Activated effector memory CD4-positive, alpha-beta T cell treated with anti-CD3 and anti-CD28 coated beads, Interleukin-2, amount 50 U/mL, for 16 hours (primary cell): ENCODE measurements at regions not wholly inside any gene's neighbourhood (a gene's known extent, or its start where the extent isn't known, plus 50 kb on each side); places are given as distances from the start of the nearest gene placed in this dataset.

Source experiments
- DNase-seq: peaks from one replicate; pipeline ENCODE4 v3.0.0-alpha.2; 2020

GRCh38 chr5:124410539-124411488, 335.6 kb downstream of the ZNF608 start:
- no peak for DNase-seq

- no peak for DNase-seq
Measured at GRCh38 chr5:124408738-124409453, 337.5 kb downstream of the ZNF608 start.

GRCh38 chr5:124404796-124405195, 341.6 kb downstream of the ZNF608 start:
- DNase-seq = no peak

GRCh38 chr5:124403281-124403680, 343.2 kb downstream of the ZNF608 start:
- no peak for DNase-seq

- no peak for DNase-seq
Measured at GRCh38 chr5:124402144-124402581, 344.3 kb downstream of the ZNF608 start.

- DNase-seq = no peak
Measured at GRCh38 chr5:124401476-124402143, 344.8 kb downstream of the ZNF608 start.

- no peak for DNase-seq
Measured at GRCh38 chr5:124399426-124399961, 346.9 kb downstream of the ZNF608 start.

- no peak for DNase-seq
Measured at GRCh38 chr5:124398460-124398859, 348.0 kb downstream of the ZNF608 start.

GRCh38 chr5:124397317-124397716, 349.1 kb downstream of the ZNF608 start:
- no peak for DNase-seq

- no peak for DNase-seq
Measured at GRCh38 chr5:124395926-124396325, 350.5 kb downstream of the ZNF608 start.

- DNase-seq = no peak
Measured at GRCh38 chr5:124395287-124395686, 351.2 kb downstream of the ZNF608 start.

- no peak for DNase-seq
Measured at GRCh38 chr5:124394700-124395245, 351.7 kb downstream of the ZNF608 start.

GRCh38 chr5:124393584-124394379, 352.7 kb downstream of the ZNF608 start:
- no peak for DNase-seq

- DNase-seq = no peak
Measured at GRCh38 chr5:124383693-124384092, 362.7 kb downstream of the ZNF608 start.

- no peak for DNase-seq
Measured at GRCh38 chr5:124377386-124377785, 369.1 kb downstream of the ZNF608 start.

- no peak for DNase-seq
Measured at GRCh38 chr5:124373883-124374282, 372.6 kb downstream of the ZNF608 start.

- DNase-seq = no peak
Measured at GRCh38 chr5:124372457-124372856, 374.0 kb downstream of the ZNF608 start.

GRCh38 chr5:124371111-124371706, 375.2 kb downstream of the ZNF608 start:
- no peak for DNase-seq

- DNase-seq = no peak
Measured at GRCh38 chr5:124370601-124371000, 375.8 kb downstream of the ZNF608 start.

GRCh38 chr5:124365361-124365801, 381.1 kb downstream of the ZNF608 start:
- no peak for DNase-seq

- DNase-seq = no peak
Measured at GRCh38 chr5:124355928-124356327, 390.5 kb downstream of the ZNF608 start.
